ENCODE measurements at regions not wholly inside any gene's neighbourhood (a gene's known extent, or its start where the extent isn't known, plus 50 kb on each side); places are given as distances from the start of the nearest gene placed in this dataset.

DNA sequence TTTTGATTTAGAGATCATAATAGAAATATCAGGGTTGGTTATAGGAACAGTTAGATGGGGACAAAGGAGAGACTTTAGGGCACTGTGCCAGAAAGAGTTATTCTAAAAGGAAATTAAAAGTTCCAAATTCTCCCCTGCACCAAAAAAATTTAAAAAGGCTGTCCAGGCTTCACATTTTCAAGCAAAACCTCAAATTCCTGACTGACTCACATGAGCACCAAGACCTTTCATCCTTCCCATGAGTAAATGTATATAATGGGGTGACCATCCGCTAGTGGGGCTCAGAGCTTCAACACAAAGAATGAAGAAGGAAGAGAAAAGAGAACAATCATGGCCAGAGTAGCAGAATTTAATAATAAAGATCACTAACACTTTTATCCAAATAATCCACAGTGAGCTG is 131.6 kb upstream of the MROH9 start:
- ChIA-PET POLR2A (ENCODE audit: low non-redundant PET) (no interaction called here), CTCF (no interaction called here)
- Histone ChIP-seq H3K36me3 (ENCODE audit: insufficient read depth, low read length, poor library complexity, severe bottlenecking) (no peaks in the 10 kb centered on the region), H3K27me3 (replicated peaks; ENCODE audit: insufficient read depth, low read depth, low read length, poor library complexity) (no peaks in the 10 kb centered on the region), H3K27ac (ENCODE audit: low read depth, low read length, poor library complexity, severe bottlenecking) (no peak overlapping the region), H3K4me3 (ENCODE audit: low read depth, low read length, poor library complexity, severe bottlenecking) (no peak overlapping the region), H3K4me1 (ENCODE audit: insufficient read depth, low read length, poor library complexity, severe bottlenecking) (no peaks in the 10 kb centered on the region), H3K9me3 (ENCODE audit: low read depth, low read length, poor library complexity, severe bottlenecking) (no peaks in the 10 kb centered on the region)
- intact Hi-C loops (cut with micrococcal nuclease; ENCODE audit: unreplicated experiment) = no loop called here
- no peak for DNase-seq (ENCODE audit: low spot score)
- BruUV-seq (replicated peaks) = no TSS peak
- TF ChIP-seq CTCF (conservative IDR thresholded peaks at IDR 0.05; ENCODE audit: low read depth, low read length) (no peak), EZH2 (IDR thresholded peaks at IDR 0.05; ENCODE audit: borderline replicate concordance, low read depth, low read length, poor library complexity, severe bottlenecking) (no peak)

- ChIA-PET CTCF (no interaction called here), POLR2A (ENCODE audit: low non-redundant PET) (no interaction called here)
- TF ChIP-seq EZH2 (IDR thresholded peaks at IDR 0.05; ENCODE audit: borderline replicate concordance, low read depth, low read length, poor library complexity, severe bottlenecking) = no peak
- no peak for TF ChIP-seq CTCF (conservative IDR thresholded peaks at IDR 0.05; ENCODE audit: low read depth, low read length)
- DNase-seq (ENCODE audit: low spot score) = no peak
- Histone ChIP-seq H3K9me3 (ENCODE audit: low read depth, low read length, poor library complexity, severe bottlenecking) (no peaks in the 10 kb centered on the region), H3K4me3 (ENCODE audit: low read depth, low read length, poor library complexity, severe bottlenecking) (no peak overlapping the region), H3K27me3 (replicated peaks; ENCODE audit: insufficient read depth, low read depth, low read length, poor library complexity) (no peaks in the 10 kb centered on the region), H3K27ac (ENCODE audit: low read depth, low read length, poor library complexity, severe bottlenecking) (no peak overlapping the region), H3K36me3 (ENCODE audit: insufficient read depth, low read length, poor library complexity, severe bottlenecking) (no peaks in the 10 kb centered on the region), H3K4me1 (ENCODE audit: insufficient read depth, low read length, poor library complexity, severe bottlenecking) (no peaks in the 10 kb centered on the region)
- intact Hi-C loops (cut with micrococcal nuclease; ENCODE audit: unreplicated experiment) = no loop called here
- no TSS peak for BruUV-seq (replicated peaks)
These were observed 130.9 kb upstream of the MROH9 start for GRCh38 chr1:170804419-170804818.

GRCh38 chr1:170804879-170805278 is 130.5 kb upstream of the MROH9 start:
- H3K4me1 ChIP-seq (ENCODE audit: insufficient read depth, low read length, poor library complexity, severe bottlenecking) = no peaks in the 10 kb centered on the region
- TF ChIP-seq EZH2 (IDR thresholded peaks at IDR 0.05; ENCODE audit: borderline replicate concordance, low read depth, low read length, poor library complexity, severe bottlenecking) (no peak), CTCF (conservative IDR thresholded peaks at IDR 0.05; ENCODE audit: low read depth, low read length) (no peak)
- no peak for DNase-seq (ENCODE audit: low spot score)
- intact Hi-C loops (cut with micrococcal nuclease; ENCODE audit: unreplicated experiment) = no loop called here
- H3K36me3 ChIP-seq (ENCODE audit: insufficient read depth, low read length, poor library complexity, severe bottlenecking) = no peaks in the 10 kb centered on the region
- no TSS peak for BruUV-seq (replicated peaks)
- ChIA-PET POLR2A (ENCODE audit: low non-redundant PET) (no interaction called here), CTCF (no interaction called here)
- H3K4me3 ChIP-seq (ENCODE audit: low read depth, low read length, poor library complexity, severe bottlenecking) = no peak overlapping the region
- H3K27me3 ChIP-seq (replicated peaks; ENCODE audit: insufficient read depth, low read depth, low read length, poor library complexity) = no peaks in the 10 kb centered on the region
- H3K27ac ChIP-seq (ENCODE audit: low read depth, low read length, poor library complexity, severe bottlenecking) = no peak overlapping the region
- no peaks in the 10 kb centered on the region for H3K9me3 ChIP-seq (ENCODE audit: low read depth, low read length, poor library complexity, severe bottlenecking)

Data from A673 (cell line).